GM18507 (cell line): ENCODE measurements at regions not wholly inside any gene's neighbourhood (a gene's known extent, or its start where the extent isn't known, plus 50 kb on each side); places are given as distances from the start of the nearest gene placed in this dataset.

ENCODE experiments used
- DNase-seq: peaks from one replicate; pipeline ENCODE4 v3.0.0; 2011; ENCODE audit warnings: low read depth; ENCODE audit not compliant: insufficient read length; ENCODE audit errors: extremely low spot score
- FAIRE-seq: peaks from 2 replicates; lab custom pipeline; 2011; peaks lifted over from hg19 to GRCh38; lab: Jason Lieb, UNC

- DNase-seq (no peak), FAIRE-seq (no peak)
These were observed 58.2 kb upstream of the PPM1B start for GRCh38 chr2:44110444-44110843.

- FAIRE-seq (no peak), DNase-seq (no peak)
These were observed 56.6 kb upstream of the PPM1B start for GRCh38 chr2:44112096-44112495.

GRCh38 chr2:44116319-44116718 is 52.4 kb upstream of the PPM1B start:
- no peak for FAIRE-seq
- no peak for DNase-seq

- no peak for DNase-seq
- FAIRE-seq, result no peak
These were observed 50.4 kb upstream of the PPM1B start for GRCh38 chr2:44118257-44118656.
